H1 (cell line): ENCODE measurements at regions not wholly inside any gene's neighbourhood (a gene's known extent, or its start where the extent isn't known, plus 50 kb on each side); places are given as distances from the start of the nearest gene placed in this dataset.

ENCODE experiments used
- CBX5 ChIP-seq: fragments of 300-800, 300-1000 bp; sonication (generic); IDR thresholded peaks from 2 replicates; pipeline ENCODE4 v1.7.1; 2016; ENCODE audit warnings: antibody characterized with exemption, low read length, low read depth
- FOSL1 ChIP-seq: IDR thresholded peaks from 2 replicates; pipeline ENCODE4 v1.6.1; 2011; ENCODE audit warnings: mild to moderate bottlenecking, low read depth, low read length, moderate library complexity; ENCODE audit not compliant: insufficient read depth
- SP4 ChIP-seq: IDR thresholded peaks from 2 replicates; pipeline ENCODE4 v1.6.1; 2012; ENCODE audit warnings: low read length, inconsistent platforms
- TEAD4 ChIP-seq: IDR thresholded peaks from 2 replicates; pipeline ENCODE4 v1.6.1; 2012; ENCODE audit warnings: low read depth, low read length, inconsistent platforms, mixed read lengths

DNA sequence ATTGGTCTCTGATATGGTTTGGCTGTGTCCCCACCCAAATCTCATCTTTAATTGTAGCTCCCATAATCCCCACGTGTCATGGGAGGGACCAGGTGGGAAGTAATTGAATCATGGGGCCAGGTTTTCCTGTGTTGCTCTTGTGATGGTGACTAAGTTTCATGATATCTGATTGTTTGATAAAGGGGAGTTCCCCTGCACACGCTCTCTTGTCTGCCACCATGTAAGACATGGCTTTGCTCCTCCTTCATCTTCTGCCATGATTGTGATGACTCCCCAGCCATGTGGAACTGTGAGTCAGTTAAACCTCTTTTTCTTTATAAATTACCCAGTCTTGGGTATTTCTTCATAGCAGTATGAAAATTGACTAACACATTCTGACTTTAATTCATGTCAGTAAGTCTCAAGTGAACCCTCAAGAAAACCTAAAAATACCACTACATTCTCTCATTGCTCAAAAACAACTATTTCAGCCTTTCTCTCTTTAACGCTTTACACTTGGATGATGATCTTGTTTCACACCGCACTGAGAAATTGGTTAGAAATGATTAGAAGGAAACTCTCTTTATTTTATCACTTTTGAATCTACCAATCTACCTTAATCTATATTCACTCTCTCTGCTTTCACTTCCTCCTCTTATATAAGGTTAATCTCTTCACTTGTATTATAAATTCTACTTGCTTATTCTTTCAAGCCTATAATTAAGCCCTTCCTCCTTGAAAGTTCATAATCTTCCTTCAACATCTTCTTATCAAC lies 110.1 kb downstream of the GALR1 start (continued):
- TF ChIP-seq SP4 (no peak), CBX5 (no peak), TEAD4 (no peak), FOSL1 (no peak)
